ENCODE measurements at regions not wholly inside any gene's neighbourhood (a gene's known extent, or its start where the extent isn't known, plus 50 kb on each side); places are given as distances from the start of the nearest gene placed in this dataset.
A peak's percentile ranks its signal among the peaks of the same experiment; 100 is the strongest.

DNA sequence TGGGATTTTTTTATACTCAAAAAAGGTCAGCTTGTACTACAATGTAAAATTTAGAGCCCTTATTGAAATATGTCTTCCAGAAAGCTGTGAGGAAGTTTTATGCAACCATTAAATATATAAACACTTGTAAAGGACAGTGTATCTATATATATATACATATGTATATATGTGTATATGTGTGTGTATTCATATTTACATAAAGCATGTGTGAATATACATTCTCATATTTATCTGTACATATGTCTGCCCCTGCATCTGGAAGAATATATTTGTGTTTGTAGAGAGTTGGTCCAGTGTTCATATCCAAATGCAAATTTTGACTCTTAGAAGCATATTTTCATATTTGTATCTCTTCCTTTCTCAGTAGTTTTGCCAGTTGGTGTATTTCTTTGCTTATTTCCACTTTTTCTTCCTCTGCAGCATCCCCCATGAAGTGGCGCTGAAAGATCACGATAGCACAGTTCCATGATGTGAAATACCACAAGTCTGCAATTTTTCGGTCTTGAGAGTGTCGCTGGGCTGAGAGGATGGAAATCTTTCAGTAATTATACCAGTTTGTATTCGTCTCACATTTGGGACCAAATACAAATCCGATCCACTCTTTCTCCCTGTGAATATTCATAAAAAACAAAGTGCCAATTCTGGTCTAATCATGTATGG is 311.7 kb upstream of the DPH6 start:
- no peak for DNase-seq (ENCODE audit: low spot score)

DNA sequence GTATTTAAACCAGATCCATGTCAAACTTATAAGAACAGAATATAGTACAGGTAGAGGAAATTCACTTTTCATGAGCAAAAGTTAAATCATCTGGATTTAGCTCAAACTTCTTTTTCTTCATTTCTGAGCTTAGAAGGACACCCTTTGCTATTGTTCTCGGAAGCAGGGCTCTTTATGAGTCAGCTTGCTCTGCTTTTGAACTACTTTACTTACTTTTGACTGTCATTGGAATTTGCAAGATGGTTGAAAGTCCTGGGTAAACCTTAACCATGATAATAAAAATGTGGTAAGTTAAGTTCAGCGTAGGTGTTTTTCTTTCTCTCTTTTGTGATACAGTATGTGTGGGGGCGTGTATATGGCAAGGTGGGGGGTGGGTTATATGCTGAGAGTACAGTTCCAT is 312.7 kb upstream of the DPH6 start:
- DNase-seq (ENCODE audit: low spot score) = no peak

DNA sequence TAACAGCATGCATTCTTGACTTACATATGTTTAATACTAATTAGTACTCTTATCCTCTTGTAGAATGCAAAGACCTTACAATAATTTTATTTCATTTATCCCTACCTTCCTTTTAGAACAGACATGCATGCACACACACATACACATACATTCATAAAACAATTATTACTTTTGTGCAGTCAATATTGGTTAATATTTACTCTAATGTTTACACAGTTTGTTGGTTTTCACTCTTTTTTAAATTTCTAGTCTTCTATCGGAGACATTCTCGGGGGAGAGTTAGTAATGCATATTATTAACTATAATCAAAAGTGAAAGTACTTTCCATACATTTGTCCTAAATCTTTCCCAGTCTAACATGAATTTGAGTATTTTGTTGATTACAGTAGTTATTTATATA is 317.7 kb upstream of the DPH6 start:
- no peak for DNase-seq (ENCODE audit: low spot score)

GRCh38 chr15:35867356-35867755 is 321.4 kb upstream of the DPH6 start:
- no peak for DNase-seq (ENCODE audit: low spot score)

- no peak for DNase-seq (ENCODE audit: low spot score)
Observed at GRCh38 chr15:35871282-35871681, 325.3 kb upstream of the DPH6 start.

- no peak for DNase-seq (ENCODE audit: low spot score)
Observed at GRCh38 chr15:35871812-35872211, 325.8 kb upstream of the DPH6 start.

GRCh38 chr15:35872577-35872976 is 326.6 kb upstream of the DPH6 start:
- no peak for DNase-seq (ENCODE audit: low spot score)

DNA sequence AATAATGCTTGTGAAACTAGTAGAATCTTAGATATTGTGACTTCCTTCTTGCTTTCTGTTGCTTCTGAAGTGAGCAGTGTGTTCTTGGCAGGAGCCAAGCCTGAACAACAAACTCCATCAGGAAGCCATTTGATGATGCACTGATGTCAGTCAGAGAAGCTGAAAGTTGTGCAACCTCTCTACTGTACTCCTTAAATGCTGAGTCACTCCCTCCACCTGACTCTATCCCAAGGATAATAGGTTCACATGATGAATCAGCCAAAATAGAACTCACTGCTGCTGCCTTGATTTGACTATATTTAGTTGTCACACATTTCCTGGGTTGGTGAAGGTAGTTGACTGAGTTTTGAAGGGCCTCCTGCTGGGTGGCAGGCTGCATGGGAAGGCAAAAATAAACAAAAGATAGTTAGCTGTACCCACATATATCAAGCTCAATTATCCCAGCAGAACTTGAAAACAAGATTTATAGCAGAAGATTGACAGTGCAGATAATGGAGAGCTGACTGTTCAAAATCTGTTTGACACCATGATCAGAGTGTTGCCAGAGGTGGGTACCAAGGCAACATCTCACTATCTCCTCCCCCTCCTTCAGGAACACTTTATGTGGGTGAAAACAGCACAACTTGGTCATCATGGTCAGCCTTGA is 328.4 kb upstream of the DPH6 start:
- DNase-seq (ENCODE audit: low spot score) = peak; percentile 43

GRCh38 chr15:35876762-35877161 is 330.8 kb upstream of the DPH6 start:
- no peak for DNase-seq (ENCODE audit: low spot score)

DNA sequence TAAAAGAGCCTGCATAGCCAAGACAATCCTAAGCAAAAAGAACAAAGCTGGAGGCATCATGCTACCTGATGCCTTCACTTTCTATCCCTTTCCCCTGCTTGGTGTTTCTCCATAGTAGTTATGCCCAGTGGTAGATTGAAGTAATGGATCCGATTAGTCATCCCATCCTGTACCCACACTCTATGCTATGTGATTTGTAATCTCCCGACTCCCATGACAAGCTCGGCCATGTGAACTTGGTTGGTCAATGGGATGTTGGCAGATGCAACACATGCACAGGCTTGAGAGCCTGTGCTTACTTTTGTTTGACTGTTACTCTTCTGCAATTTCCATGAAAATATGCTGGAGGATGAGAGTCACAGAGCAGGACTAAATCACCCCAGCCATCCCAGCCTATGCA is 334.9 kb upstream of the DPH6 start:
- DNase-seq (ENCODE audit: low spot score) = no peak

GRCh38 chr15:35885870-35886269 is 339.9 kb upstream of the DPH6 start:
- DNase-seq (ENCODE audit: low spot score) = no peak

- DNase-seq (ENCODE audit: low spot score) = no peak
Observed at GRCh38 chr15:35886765-35887164, 340.8 kb upstream of the DPH6 start.

GRCh38 chr15:35888815-35889214 is 342.9 kb upstream of the DPH6 start:
- DNase-seq (ENCODE audit: low spot score) = no peak

DNA sequence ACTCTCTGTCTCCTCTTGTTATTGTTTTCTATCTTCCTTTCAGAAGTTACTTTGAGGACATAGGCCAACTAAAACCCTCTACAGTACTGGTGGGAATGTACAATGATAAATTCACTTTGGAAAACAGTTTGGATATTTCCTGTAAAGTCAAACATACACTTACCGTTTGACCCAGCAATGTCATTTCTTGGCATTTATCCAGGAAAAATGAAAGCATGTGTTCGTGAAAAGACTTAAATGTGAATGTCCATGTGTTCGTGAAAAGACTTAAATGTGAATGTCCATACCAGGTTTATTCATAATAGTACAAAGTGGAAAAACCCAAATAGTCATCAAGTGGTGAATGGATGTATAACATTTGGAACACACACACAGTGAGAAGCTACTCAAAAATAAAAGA is 361.5 kb upstream of the DPH6 start:
- no peak for DNase-seq (ENCODE audit: low spot score)

DNA sequence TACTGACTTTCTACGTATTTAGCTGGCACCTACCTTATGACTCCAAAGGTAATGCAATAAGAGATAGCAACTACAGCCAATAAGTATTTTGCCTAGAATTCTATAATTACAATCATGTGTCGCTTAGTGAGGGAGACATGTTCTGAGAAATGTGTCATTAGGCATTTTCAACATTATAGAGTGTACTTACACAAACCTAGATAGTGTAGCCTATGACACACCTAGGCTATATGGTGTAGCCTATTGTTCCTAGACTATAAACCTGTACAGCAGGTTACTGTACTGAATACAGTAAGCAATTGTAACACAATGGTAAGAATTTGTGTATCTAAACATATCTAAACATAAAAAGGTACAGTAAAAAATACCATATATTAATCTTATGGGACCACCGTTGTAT is 363.4 kb upstream of the DPH6 start:
- DNase-seq (ENCODE audit: low spot score) = no peak

GRCh38 chr15:35910227-35910626 is 364.3 kb upstream of the DPH6 start:
- DNase-seq (ENCODE audit: low spot score) = no peak

DNA sequence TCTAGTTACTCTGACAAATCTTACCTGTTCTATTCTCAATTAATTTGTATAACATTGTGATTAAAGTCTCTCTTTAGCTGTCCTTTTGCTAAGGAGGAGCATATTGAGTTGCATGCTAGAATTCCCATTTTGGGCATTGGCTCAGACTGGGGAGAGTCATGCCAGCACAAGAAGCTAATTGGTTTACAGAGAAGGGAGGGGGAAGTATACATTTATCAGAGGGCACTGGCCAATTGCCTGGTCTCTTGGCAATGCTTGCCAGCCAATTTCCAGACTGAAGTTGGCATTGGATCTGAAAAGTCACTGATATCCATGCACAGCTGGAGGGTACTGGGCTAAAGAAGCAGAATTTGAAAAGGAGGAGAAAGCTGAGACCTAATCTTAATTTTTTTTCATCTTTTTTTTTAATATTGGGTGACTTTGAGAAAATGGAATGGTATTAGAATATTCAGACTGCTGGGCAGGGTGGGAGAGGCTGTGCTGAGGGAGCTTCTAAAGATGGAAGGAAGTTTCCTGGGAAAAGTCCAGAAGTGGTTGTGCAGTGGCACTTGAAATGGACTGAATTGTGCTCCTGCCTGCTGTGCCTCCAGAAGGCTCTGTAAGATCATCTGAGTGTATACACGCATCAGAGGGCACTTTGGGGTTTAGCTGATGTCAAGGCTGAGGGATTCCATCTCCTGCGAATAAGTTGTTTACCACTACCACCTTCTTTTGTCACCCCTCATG is 365.2 kb upstream of the DPH6 start:
- no peak for DNase-seq (ENCODE audit: low spot score)

DNA sequence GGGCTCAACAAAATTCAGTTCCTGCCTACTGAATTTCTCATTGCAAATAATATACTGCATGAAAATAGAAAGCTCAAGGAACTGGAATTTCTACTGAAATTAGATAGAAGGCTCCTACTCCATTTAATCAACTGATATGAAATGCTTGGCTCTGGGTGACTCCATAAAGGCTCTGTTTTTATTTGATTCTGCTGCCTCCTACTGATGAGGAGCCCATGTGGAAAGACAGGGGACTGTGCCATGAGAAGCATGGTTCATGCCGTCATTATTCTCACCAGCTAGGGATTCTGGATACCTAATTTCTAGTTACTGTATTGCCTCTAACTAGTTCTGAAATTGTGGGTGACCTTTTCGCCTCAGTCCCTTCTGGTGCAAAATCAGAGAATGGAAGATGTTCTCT is 366.2 kb upstream of the DPH6 start:
- no peak for DNase-seq (ENCODE audit: low spot score)

DNA sequence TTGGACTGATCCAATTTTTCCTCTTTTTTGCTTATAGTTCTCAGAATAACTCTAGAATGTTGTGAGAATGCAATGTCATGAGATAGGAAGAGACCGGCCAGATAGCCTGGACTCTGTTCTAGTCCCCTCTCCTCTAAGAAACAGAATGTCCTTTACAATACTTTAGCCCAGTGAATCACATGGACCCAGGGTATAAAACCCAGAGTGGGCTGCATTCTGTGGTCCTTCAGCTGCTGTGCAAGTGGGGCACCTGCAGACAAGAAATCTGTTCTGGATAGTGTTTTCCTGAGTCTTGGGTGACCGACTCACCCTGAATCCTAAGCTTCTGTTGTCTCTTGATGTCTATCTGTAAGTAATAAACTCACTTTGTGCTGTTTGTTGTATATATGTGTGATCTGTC is 368.6 kb upstream of the DPH6 start:
- DNase-seq (ENCODE audit: low spot score) = no peak

- DNase-seq (ENCODE audit: low spot score) = no peak
Observed at GRCh38 chr15:35921046-35921445, 375.1 kb upstream of the DPH6 start.

DNA sequence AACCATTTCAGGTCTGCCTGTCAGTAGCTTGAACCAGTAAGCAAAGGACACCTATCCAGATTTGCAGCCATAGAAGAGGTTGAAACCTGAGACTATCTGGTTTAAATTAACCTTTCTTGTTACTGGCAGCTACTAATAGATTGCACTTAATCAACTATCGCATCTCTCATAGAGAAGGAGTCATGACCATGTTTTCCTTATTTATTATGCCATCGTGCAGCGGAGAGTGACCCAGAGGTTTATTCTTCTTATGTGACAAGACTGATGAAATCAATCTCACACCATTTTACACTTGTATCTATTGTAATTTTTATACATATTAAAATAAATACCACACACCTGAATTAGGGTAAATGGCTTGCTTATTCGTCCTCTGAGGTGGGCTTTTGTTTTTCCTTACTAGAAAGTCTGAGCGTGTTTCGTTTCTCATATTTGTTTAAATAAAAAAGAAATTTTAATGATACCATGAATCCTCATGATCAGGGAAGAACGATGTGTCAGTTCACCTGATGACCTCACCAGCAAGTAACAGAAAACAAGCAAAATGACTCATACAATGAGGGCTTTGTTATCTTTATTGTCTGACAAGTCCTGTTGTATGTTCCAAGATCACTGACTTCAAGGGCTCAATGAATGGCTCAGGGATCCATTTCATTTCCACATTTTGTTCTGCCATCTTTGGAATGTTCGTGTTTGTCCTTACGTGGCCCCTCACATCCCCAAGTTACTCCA is 379.5 kb upstream of the DPH6 start:
- DNase-seq (ENCODE audit: low spot score) = peak; percentile 9

DNA sequence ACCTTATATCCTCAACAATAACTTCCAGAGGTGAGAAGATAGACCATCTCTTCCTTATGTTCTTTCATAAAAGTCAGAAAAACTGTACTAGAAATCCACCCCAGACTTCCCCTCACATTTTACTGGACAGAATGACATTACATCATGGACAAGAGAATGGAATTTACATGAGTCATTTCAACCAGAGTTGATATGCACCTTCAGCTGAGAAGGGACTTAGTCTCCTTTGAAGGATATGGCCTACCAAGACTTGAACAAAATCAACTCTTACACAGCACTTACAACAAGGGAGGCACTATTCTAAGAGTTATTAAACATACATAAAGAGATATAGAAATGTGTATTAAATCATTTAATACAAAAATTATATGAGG is 380.0 kb upstream of the DPH6 start:
- no peak for DNase-seq (ENCODE audit: low spot score)

GRCh38 chr15:35928847-35929246 is 382.9 kb upstream of the DPH6 start:
- no peak for DNase-seq (ENCODE audit: low spot score)

Measured in LoVo (cell line).